ENCODE measurements at regions not wholly inside any gene's neighbourhood (a gene's known extent, or its start where the extent isn't known, plus 50 kb on each side); places are given as distances from the start of the nearest gene placed in this dataset.

GRCh38 chr14:54177641-54178621, 218.9 kb upstream of the CDKN3 start:
- no peak for DNase-seq

GRCh38 chr14:54182419-54183045, 214.3 kb upstream of the CDKN3 start:
- no peak for DNase-seq

- DNase-seq: no peak
These were observed 209.7 kb upstream of the CDKN3 start for GRCh38 chr14:54186821-54187763.

- no peak for DNase-seq
These were observed 208.6 kb upstream of the CDKN3 start for GRCh38 chr14:54188064-54188666.

- DNase-seq: no peak
These were observed 207.5 kb upstream of the CDKN3 start for GRCh38 chr14:54189333-54189732.

- no peak for DNase-seq
These were observed 207.0 kb upstream of the CDKN3 start for GRCh38 chr14:54189748-54190354.

- DNase-seq: no peak
These were observed 205.0 kb upstream of the CDKN3 start for GRCh38 chr14:54191846-54192245.

GRCh38 chr14:54192610-54193009, 204.2 kb upstream of the CDKN3 start:
- no peak for DNase-seq

GRCh38 chr14:54193871-54194270, 202.9 kb upstream of the CDKN3 start:
- DNase-seq: no peak

- no peak for DNase-seq
These were observed 202.3 kb upstream of the CDKN3 start for GRCh38 chr14:54194501-54194900.

GRCh38 chr14:54197369-54197768, 199.4 kb upstream of the CDKN3 start:
- DNase-seq: no peak

GRCh38 chr14:54200726-54201125, 196.1 kb upstream of the CDKN3 start:
- DNase-seq: no peak

GRCh38 chr14:54202288-54202687, 194.5 kb upstream of the CDKN3 start:
- no peak for DNase-seq

- DNase-seq: no peak
These were observed 190.3 kb upstream of the CDKN3 start for GRCh38 chr14:54206516-54206915.

- no peak for DNase-seq
These were observed 189.7 kb upstream of the CDKN3 start for GRCh38 chr14:54207075-54207474.

- DNase-seq: no peak
These were observed 189.0 kb upstream of the CDKN3 start for GRCh38 chr14:54207476-54208462.

GRCh38 chr14:54208751-54209150, 188.1 kb upstream of the CDKN3 start:
- no peak for DNase-seq

- no peak for DNase-seq
These were observed 187.1 kb upstream of the CDKN3 start for GRCh38 chr14:54209511-54210250.

- no peak for DNase-seq
These were observed 185.1 kb upstream of the CDKN3 start for GRCh38 chr14:54211551-54212308.

Data from cerebellar nuclear complex (tissue), 1 donor.